ENCODE measurements at regions not wholly inside any gene's neighbourhood (a gene's known extent, or its start where the extent isn't known, plus 50 kb on each side); places are given as distances from the start of the nearest gene placed in this dataset.

DNA sequence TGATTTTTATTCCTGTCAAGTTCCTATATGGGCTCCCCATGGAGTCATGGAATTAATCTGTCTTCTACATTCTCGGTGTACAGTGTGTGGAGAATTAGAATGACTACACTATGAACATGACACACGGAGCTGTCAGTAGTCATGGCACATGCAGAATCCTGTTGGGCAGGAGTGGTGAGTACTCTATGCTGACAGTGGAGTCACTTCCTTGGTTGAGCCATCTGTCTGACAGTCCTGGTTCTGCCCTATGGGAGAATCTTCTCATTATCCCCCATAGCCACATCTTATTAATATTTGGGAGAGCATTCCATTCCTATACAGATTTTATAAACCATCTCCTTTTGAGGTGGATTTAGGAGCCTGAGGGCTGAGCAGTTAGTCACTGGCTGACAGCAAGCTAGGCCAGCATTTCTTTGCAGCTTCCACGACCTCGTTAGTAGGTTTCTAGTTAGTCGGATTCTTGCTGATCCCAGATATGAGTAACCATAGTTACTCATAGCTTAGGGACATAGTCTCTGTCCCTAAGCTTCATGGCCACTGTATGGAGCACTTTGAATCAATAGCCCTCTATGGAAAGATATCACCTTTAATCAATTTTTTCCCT is 90.6 kb downstream of the MDH1 start:
- Histone ChIP-seq H3K4me1 (peaks cover 0 to 19% (median 6%) of the 10 kb centered on the region in 12 donors), H3K27ac (no peak overlapping the region), H3K36me3 (no peaks in the 10 kb centered on the region), H3K4me3 (no peak overlapping the region), H3K9me3 (no peaks in the 10 kb centered on the region), H3K27me3 (no peaks in the 10 kb centered on the region)
- 88 to 95% (median 90%) methylated on average over 5 of the region's 5 CpGs for WGBS, 4 donors
- DNase-seq, result no peak
- no peak for ATAC-seq
- intact Hi-C loops (cut with DNase I), result no loop called here
- TF ChIP-seq POLR2A (IDR thresholded peaks at IDR 0.05), result no peak
- TF ChIP-seq, protein P1, sequence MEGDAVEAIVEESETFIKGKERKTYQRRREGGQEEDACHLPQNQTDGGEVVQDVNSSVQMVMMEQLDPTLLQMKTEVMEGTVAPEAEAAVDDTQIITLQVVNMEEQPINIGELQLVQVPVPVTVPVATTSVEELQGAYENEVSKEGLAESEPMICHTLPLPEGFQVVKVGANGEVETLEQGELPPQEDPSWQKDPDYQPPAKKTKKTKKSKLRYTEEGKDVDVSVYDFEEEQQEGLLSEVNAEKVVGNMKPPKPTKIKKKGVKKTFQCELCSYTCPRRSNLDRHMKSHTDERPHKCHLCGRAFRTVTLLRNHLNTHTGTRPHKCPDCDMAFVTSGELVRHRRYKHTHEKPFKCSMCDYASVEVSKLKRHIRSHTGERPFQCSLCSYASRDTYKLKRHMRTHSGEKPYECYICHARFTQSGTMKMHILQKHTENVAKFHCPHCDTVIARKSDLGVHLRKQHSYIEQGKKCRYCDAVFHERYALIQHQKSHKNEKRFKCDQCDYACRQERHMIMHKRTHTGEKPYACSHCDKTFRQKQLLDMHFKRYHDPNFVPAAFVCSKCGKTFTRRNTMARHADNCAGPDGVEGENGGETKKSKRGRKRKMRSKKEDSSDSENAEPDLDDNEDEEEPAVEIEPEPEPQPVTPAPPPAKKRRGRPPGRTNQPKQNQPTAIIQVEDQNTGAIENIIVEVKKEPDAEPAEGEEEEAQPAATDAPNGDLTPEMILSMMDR (IDR thresholded peaks at IDR 0.05), result no peak

DNA sequence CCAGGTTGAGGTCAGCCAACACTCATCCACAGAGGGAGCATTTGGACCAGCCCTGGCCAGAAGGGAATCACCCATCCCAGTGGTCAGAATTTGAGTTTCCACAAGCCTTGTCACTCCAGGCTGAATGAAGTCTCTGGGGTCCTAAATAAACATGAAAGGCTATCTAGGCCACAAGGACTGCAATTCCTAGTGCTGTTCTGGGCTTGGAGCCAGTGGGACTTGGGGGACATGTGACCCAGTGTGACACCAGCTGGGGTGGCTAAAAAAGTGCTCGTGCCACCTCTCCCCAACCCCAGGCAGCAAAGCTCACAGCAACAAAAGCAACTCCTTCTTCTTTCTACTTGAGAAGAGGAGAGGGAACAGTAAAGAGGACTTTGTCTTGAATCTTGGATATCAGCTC is 91.7 kb downstream of the MDH1 start:
- ATAC-seq (peak; percentile 49 to 83 (median 81)), DNase-seq (peak in 4 of 5 donors; percentile 32 to 61 (median 42))
- Histone ChIP-seq H3K4me3 (no peak overlapping the region), H3K27me3 (no peaks in the 10 kb centered on the region), H3K36me3 (no peaks in the 10 kb centered on the region), H3K9me3 (no peaks in the 10 kb centered on the region), H3K4me1 (peaks cover 0 to 19% (median 6%) of the 10 kb centered on the region in 12 donors), H3K27ac (no peak overlapping the region)
- intact Hi-C loops (cut with DNase I), result loop anchor here in 1 of 10 donors (5.0 kb wide), 1 partner anchor 63 kb away; no protein-coding TSS in a partner anchor
- no peak for TF ChIP-seq POLR2A (IDR thresholded peaks at IDR 0.05)
- 33 to 58% (median 43%) methylated on average over 1 of the region's 1 CpG for WGBS, 4 donors

DNA sequence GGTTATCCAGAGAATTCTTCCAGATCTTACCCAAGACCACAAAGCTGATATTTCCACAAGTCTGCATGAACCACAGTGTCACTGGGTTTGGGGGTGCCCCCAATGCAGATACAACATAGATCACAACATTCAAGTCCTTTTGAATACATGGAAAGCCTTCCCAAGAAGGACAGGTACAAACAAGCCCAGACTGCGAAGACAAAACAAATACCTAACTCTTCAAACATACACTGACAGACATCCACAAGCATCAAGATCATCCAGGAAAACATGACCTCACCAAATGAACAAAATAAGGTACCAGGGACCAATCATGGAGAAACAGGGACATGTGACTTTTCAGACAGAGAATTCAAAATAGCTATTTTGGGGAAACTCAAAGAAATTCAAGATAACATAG is 93.1 kb downstream of the MDH1 start:
- Histone ChIP-seq H3K4me1 (peaks cover 0 to 11% (median under 1%) of the 10 kb centered on the region in 12 donors), H3K27ac (no peak overlapping the region), H3K36me3 (no peaks in the 10 kb centered on the region), H3K4me3 (no peak overlapping the region), H3K9me3 (no peaks in the 10 kb centered on the region), H3K27me3 (no peaks in the 10 kb centered on the region)
- no peak for DNase-seq
- intact Hi-C loops (cut with DNase I), result loop anchor here in 1 of 10 donors (5.0 kb wide), 1 partner anchor 65 kb away; no protein-coding TSS in a partner anchor
- no peak for ATAC-seq
- TF ChIP-seq, protein P1 (IDR thresholded peaks at IDR 0.05), result no peak
- no peak for TF ChIP-seq POLR2A (IDR thresholded peaks at IDR 0.05)
- 87 to 100% (median 97%) methylated on average over 1 of the region's 1 CpG for WGBS, 4 donors

DNA sequence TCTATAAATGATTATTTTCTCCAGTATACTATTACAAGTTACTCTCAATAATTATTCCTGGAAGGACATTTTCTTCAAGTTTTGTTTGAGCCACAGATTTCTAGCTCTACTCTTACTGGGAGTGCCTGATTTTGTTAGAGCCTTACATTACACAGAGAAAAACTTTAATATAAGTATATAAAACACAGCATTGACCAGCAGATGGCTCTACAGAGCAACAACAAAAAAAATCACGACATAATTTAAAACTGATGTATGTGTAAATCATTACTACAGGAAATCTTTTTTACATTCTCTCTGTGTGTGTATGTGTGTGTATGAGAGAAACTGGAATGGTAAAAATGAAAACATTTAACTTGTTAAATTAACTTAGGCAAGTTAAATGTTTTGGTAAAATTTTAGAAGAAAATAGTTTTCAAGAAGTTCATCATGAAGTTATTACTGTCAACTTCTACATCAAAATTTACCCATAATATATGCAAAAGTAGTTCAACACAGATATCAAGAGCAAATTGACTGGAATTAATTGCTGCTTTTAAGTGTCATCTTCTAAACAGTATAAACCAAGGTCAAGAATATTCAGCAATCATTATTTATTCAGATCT is 103.3 kb downstream of the MDH1 start:
- Histone ChIP-seq H3K4me1 (peaks cover 0 to 4% (median 0%) of the 10 kb centered on the region in 12 donors), H3K4me3 (no peak overlapping the region), H3K27ac (no peak overlapping the region), H3K36me3 (no peaks in the 10 kb centered on the region), H3K9me3 (no peaks in the 10 kb centered on the region), H3K27me3 (no peaks in the 10 kb centered on the region)
- TF ChIP-seq, protein P1 (IDR thresholded peaks at IDR 0.05), result peak; percentile 38 to 72 (median 62)
- no peak for TF ChIP-seq POLR2A (IDR thresholded peaks at IDR 0.05)
- intact Hi-C loops (cut with DNase I), result loop anchor here in 9 of 10 donors (2.0 to 10.0 kb wide), 7 partner anchors 163 to 323 kb away; partner anchors contain the start of gene VPS54 (in 1 of the 9)
- 0 to 4% (median 0%) methylated on average over 1 of the region's 1 CpG for WGBS, 4 donors
- ATAC-seq (peak in 1 of 4 donors; percentile 28), DNase-seq (no peak)
